ENCODE measurements at regions not wholly inside any gene's neighbourhood (a gene's known extent, or its start where the extent isn't known, plus 50 kb on each side); places are given as distances from the start of the nearest gene placed in this dataset.

DNA sequence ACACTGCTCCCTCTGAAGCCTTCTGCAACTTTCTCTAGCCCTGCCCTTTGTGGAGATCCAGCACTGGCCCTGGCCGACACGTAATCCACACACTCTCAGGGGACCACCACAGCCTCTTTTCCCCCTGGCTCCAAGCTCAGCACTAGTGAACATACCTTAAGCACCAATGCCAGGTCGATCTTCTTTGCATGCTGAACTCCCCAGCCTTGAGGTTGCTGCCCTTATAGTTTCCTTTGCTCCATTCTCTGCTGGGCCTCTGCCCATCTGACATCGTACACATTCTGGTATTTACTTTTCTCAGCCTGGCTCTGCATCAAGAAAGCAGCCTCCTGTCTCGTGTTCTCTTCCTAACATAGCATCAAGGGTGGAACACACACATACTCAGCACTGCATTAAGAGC lies 361.5 kb downstream of the LPIN1 start:
- TF ChIP-seq, protein P1, sequence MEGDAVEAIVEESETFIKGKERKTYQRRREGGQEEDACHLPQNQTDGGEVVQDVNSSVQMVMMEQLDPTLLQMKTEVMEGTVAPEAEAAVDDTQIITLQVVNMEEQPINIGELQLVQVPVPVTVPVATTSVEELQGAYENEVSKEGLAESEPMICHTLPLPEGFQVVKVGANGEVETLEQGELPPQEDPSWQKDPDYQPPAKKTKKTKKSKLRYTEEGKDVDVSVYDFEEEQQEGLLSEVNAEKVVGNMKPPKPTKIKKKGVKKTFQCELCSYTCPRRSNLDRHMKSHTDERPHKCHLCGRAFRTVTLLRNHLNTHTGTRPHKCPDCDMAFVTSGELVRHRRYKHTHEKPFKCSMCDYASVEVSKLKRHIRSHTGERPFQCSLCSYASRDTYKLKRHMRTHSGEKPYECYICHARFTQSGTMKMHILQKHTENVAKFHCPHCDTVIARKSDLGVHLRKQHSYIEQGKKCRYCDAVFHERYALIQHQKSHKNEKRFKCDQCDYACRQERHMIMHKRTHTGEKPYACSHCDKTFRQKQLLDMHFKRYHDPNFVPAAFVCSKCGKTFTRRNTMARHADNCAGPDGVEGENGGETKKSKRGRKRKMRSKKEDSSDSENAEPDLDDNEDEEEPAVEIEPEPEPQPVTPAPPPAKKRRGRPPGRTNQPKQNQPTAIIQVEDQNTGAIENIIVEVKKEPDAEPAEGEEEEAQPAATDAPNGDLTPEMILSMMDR (IDR thresholded peaks at IDR 0.05): no peak
- H3K4me3 Mint-ChIP-seq: no peak overlapping the region
- Histone ChIP-seq H3K36me3 (replicated peaks in 1 of 2; ENCODE audit: control extremely low read depth in 1 of 2, control insufficient read depth in 1 of 2, extremely low read depth in 1 of 2, insufficient read depth in 2 of 2, low read length in 1 of 2) (no peaks in the 10 kb centered on the region), H3K9me3 (ENCODE audit: control extremely low read depth in 1 of 3, control insufficient read depth in 2 of 3, insufficient read depth in 1 of 3, low read length in 2 of 3) (no peaks in the 10 kb centered on the region), H3K79me2 (ENCODE audit: control insufficient read depth, insufficient read depth, low read length) (no peaks in the 10 kb centered on the region), H4K20me1 (ENCODE audit: control insufficient read depth, insufficient read depth, low read length, poor library complexity, severe bottlenecking) (no peaks in the 10 kb centered on the region), H3K4me2 (replicated peaks; ENCODE audit: low read depth, low read length, poor library complexity, severe bottlenecking) (no peak overlapping the region), H3K27ac (ENCODE audit: low read length in 2 of 2) (no peak overlapping the region), H2AFZ (ENCODE audit: insufficient read depth, low read depth, low read length, poor library complexity, severe bottlenecking) (no peak overlapping the region), H3K27me3 (replicated peaks in 1 of 4; ENCODE audit: control extremely low read depth in 1 of 4, control insufficient read depth in 3 of 4, insufficient read depth in 4 of 4, low read length in 3 of 4) (no peaks in the 10 kb centered on the region), H3K4me1 (ENCODE audit: control insufficient read depth in 2 of 2, insufficient read depth in 2 of 2, low read length in 2 of 2) (peaks cover 22% of the 10 kb centered on the region in 2 donors), H3K4me3 (ENCODE audit: control extremely low read depth in 1 of 5, extremely low read depth in 1 of 5, insufficient read depth in 1 of 5, low read depth in 2 of 5, low read length in 4 of 5) (no peak overlapping the region), H3K9ac (ENCODE audit: low read length) (no peak overlapping the region)
- ChIA-PET CTCF (interaction anchor here (2.2 kb wide), 1 partner anchor 7 kb away, joined by 6 read pairs; no protein-coding TSS in a partner anchor), POLR2A (no interaction called here)
- no peak overlapping the region for H3K27ac Mint-ChIP-seq
- H3K9me3 Mint-ChIP-seq (ENCODE audit: insufficient read depth): no peaks in the 10 kb centered on the region
- intact Hi-C loops (cut with micrococcal nuclease): no loop called here
- H3K27me3 Mint-ChIP-seq: no peaks in the 10 kb centered on the region
- H3K4me1 Mint-ChIP-seq: peaks cover 31% of the 10 kb centered on the region
- ATAC-seq (ENCODE audit: low read depth) (no peak), DNase-seq (no peak)
- WGBS (ENCODE audit: insufficient coverage): 89% methylated on average over 5 of the region's 5 CpGs

DNA sequence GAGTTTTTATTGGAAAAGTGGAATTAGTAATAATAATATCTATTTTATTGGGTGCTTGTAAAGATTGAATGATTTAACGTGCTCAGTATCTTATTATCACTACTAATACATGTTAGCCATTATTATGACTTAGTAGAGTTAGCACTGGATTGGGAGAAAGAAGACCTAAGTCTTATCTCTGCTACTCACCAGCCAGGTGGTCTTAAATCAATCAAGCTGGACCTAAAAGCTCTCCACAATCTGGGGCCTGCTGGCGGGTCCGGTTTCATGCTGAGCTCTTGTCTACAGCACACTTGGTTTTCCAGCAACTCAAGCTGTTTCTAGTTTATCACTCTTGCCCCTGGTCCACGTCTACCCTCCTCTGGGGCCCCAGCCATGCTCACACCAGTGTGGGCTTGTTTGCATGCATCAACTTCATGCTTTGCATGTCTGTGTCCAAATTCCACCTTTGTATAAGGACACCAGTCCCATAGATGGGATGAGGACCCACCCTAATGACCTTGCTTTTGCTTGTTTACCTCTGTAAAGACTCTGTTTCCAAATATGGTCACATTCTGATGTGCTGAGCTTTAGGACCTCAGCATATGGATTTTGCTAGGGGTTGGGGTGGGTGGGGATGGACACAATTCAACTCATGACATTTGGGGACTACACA lies 363.1 kb downstream of the LPIN1 start:
- H3K79me2 ChIP-seq (ENCODE audit: control insufficient read depth, insufficient read depth, low read length): no peaks in the 10 kb centered on the region
- no peak overlapping the region for H3K4me3 ChIP-seq (ENCODE audit: control extremely low read depth in 1 of 5, extremely low read depth in 1 of 5, insufficient read depth in 1 of 5, low read depth in 2 of 5, low read length in 4 of 5)
- ChIA-PET POLR2A (interaction anchor here (0.6 kb wide), 1 partner anchor 178 kb away, joined by 3 read pairs; no protein-coding TSS in a partner anchor), CTCF (interaction anchor here (0.7 to 1.1 kb wide), 2 partner anchors 75 to 245 kb away, joined by 3 to 6 read pairs; no protein-coding TSS in a partner anchor)
- H4K20me1 ChIP-seq (ENCODE audit: control insufficient read depth, insufficient read depth, low read length, poor library complexity, severe bottlenecking): no peaks in the 10 kb centered on the region
- no peak overlapping the region for H3K27ac ChIP-seq (ENCODE audit: low read length in 2 of 2)
- Mint-ChIP-seq H3K27ac (no peak overlapping the region), H3K27me3 (no peaks in the 10 kb centered on the region), H3K9me3 (ENCODE audit: insufficient read depth) (no peaks in the 10 kb centered on the region), H3K4me1 (peaks cover 45% of the 10 kb centered on the region), H3K4me3 (no peak overlapping the region)
- TF ChIP-seq EZH2 (IDR thresholded peaks at IDR 0.05; ENCODE audit: borderline replicate concordance, insufficient read depth, low read depth, low read length, poor library complexity, severe bottlenecking): no peak
- TF ChIP-seq, protein P1 (IDR thresholded peaks at IDR 0.05): no peak
- H3K27me3 ChIP-seq (replicated peaks in 1 of 4; ENCODE audit: control extremely low read depth in 1 of 4, control insufficient read depth in 3 of 4, insufficient read depth in 4 of 4, low read length in 3 of 4): no peaks in the 10 kb centered on the region
- H3K36me3 ChIP-seq (replicated peaks in 1 of 2; ENCODE audit: control extremely low read depth in 1 of 2, control insufficient read depth in 1 of 2, extremely low read depth in 1 of 2, insufficient read depth in 2 of 2, low read length in 1 of 2): no peaks in the 10 kb centered on the region
- H2AFZ ChIP-seq (ENCODE audit: insufficient read depth, low read depth, low read length, poor library complexity, severe bottlenecking): no peak overlapping the region
- intact Hi-C loops (cut with micrococcal nuclease): no loop called here
- no peaks in the 10 kb centered on the region for H3K9me3 ChIP-seq (ENCODE audit: control extremely low read depth in 1 of 3, control insufficient read depth in 2 of 3, insufficient read depth in 1 of 3, low read length in 2 of 3)
- 55% methylated on average over 3 of the region's 4 CpGs for WGBS (ENCODE audit: insufficient coverage)
- ATAC-seq (ENCODE audit: low read depth) (no peak), DNase-seq (no peak)
- no peak overlapping the region for H3K9ac ChIP-seq (ENCODE audit: low read length)
- peak overlapping the region; percentile 51 for H3K4me2 ChIP-seq (replicated peaks; ENCODE audit: low read depth, low read length, poor library complexity, severe bottlenecking)
- peaks cover 36 to 37% of the 10 kb centered on the region in 2 donors for H3K4me1 ChIP-seq (ENCODE audit: control insufficient read depth in 2 of 2, insufficient read depth in 2 of 2, low read length in 2 of 2)

Data from B cell (primary cell).